Nephron (organoid): ENCODE measurements at regions not wholly inside any gene's neighbourhood (a gene's known extent, or its start where the extent isn't known, plus 50 kb on each side); places are given as distances from the start of the nearest gene placed in this dataset.

Experiments
- H3K27ac Mint-ChIP-seq, 3 experiments: 2 replicates each; pipeline ENCODE4 v1.8.0; 2020; ENCODE audit warnings: mixed read lengths in 3 of 3, mild to moderate bottlenecking in 2 of 3, moderate library complexity in 1 of 3
- H3K27me3 Mint-ChIP-seq: 2 replicates; pipeline ENCODE4 v1.8.0; 2021; ENCODE audit warnings: low read depth, mild to moderate bottlenecking, moderate library complexity, mixed read lengths
- H3K36me3 Mint-ChIP-seq: 2 replicates; pipeline ENCODE4 v1.8.0; 2020; ENCODE audit warnings: low read depth, mixed read lengths
- H3K4me1 Mint-ChIP-seq: 2 replicates; pipeline ENCODE4 v1.8.0; 2020; ENCODE audit warnings: mixed read lengths
- H3K4me3 Mint-ChIP-seq, 3 experiments: 2 replicates each; pipeline ENCODE4 v1.8.0; 2020; ENCODE audit warnings: mild to moderate bottlenecking in 3 of 3, mixed read lengths in 3 of 3, moderate library complexity in 2 of 3
- H3K9me3 Mint-ChIP-seq: 2 replicates; pipeline ENCODE4 v1.8.0; 2020; ENCODE audit warnings: mixed read lengths
- CTCF ChIP-seq, 3 experiments: fragments of 200-600 bp; sonication (generic); IDR thresholded peaks; one replicate each; pipeline ENCODE4 v1.5.0; 2021; ENCODE audit warnings: antibody characterized with exemption in 3 of 3; ENCODE audit not compliant: unreplicated experiment in 3 of 3

GRCh38 chr13:88656751-88657150 is 985.6 kb downstream of the SLITRK5 start:
- TF ChIP-seq CTCF (IDR thresholded peaks at IDR 0.05; ENCODE audit: unreplicated experiment in 3 of 3) = no peak
- Mint-ChIP-seq H3K27ac (no peak overlapping the region), H3K36me3 (no peaks in the 10 kb centered on the region), H3K9me3 (peaks cover 4% of the 10 kb centered on the region), H3K4me3 (no peak overlapping the region), H3K27me3 (no peaks in the 10 kb centered on the region), H3K4me1 (no peaks in the 10 kb centered on the region)

GRCh38 chr13:88670509-88670908 is 999.3 kb downstream of the SLITRK5 start:
- no peak for TF ChIP-seq CTCF (IDR thresholded peaks at IDR 0.05; ENCODE audit: unreplicated experiment in 3 of 3)
- Mint-ChIP-seq H3K4me3 (no peak overlapping the region), H3K4me1 (no peaks in the 10 kb centered on the region)

DNA sequence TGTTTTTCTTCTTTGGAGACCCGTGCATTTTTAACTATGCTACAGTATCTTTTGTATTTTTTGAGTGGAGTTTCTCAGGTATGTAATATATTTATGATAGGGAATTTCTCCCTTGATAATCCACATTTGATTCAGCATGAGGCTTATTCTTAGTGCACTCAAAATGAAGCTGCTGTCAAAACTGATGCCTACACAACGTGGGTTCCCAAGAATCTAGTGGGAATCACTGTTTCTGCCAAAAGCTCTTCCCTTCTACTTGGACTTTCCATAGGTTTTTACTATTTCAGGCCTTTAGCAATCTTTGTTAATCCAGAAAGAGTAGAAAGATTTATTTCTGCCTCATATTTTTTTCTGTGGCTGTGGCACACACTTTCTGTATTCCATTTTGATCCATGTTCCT is 1003.7 kb downstream of the SLITRK5 start:
- no peaks in the 10 kb centered on the region for H3K9me3 Mint-ChIP-seq
- H3K36me3 Mint-ChIP-seq = no peaks in the 10 kb centered on the region
- no peak overlapping the region for H3K4me3 Mint-ChIP-seq
- H3K27me3 Mint-ChIP-seq = no peaks in the 10 kb centered on the region
- H3K4me1 Mint-ChIP-seq = no peaks in the 10 kb centered on the region
- no peak for TF ChIP-seq CTCF (IDR thresholded peaks at IDR 0.05; ENCODE audit: unreplicated experiment in 3 of 3)
- H3K27ac Mint-ChIP-seq = no peak overlapping the region

More at GRCh38 chr13:88670509-88670908, 999.3 kb downstream of the SLITRK5 start:
- H3K27me3 Mint-ChIP-seq = no peaks in the 10 kb centered on the region
- no peaks in the 10 kb centered on the region for H3K9me3 Mint-ChIP-seq
- no peaks in the 10 kb centered on the region for H3K36me3 Mint-ChIP-seq
- no peak overlapping the region for H3K27ac Mint-ChIP-seq

GRCh38 chr13:88675347-88675996 is 1004.3 kb downstream of the SLITRK5 start:
- TF ChIP-seq CTCF (IDR thresholded peaks at IDR 0.05; ENCODE audit: unreplicated experiment in 3 of 3) = no peak
- Mint-ChIP-seq H3K27ac (no peak overlapping the region), H3K9me3 (no peaks in the 10 kb centered on the region), H3K27me3 (no peaks in the 10 kb centered on the region), H3K4me1 (no peaks in the 10 kb centered on the region), H3K4me3 (no peak overlapping the region), H3K36me3 (no peaks in the 10 kb centered on the region)

DNA sequence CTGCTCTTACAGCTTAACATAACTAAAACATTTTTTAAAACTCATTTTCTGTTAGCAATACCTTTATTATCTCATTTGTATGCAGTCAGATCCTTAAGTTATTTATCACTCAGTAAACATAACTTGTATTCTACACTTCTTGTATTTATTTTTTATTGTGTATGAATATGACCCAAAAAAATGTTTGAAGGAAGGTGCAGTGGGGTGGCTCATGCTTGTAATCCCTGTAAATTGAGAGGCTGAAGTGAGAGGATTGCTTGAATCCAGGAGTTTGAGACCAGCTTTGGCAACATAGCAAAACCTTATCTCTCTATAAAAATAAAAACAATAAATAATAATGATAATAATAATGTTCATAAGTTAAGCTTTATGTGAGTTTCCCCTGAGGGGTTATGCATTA is 1004.8 kb downstream of the SLITRK5 start:
- no peak for TF ChIP-seq CTCF (IDR thresholded peaks at IDR 0.05; ENCODE audit: unreplicated experiment in 3 of 3)
- Mint-ChIP-seq H3K4me1 (no peaks in the 10 kb centered on the region), H3K27me3 (no peaks in the 10 kb centered on the region), H3K4me3 (no peak overlapping the region), H3K9me3 (no peaks in the 10 kb centered on the region), H3K27ac (no peak overlapping the region), H3K36me3 (no peaks in the 10 kb centered on the region)

- no peaks in the 10 kb centered on the region for H3K36me3 Mint-ChIP-seq
- no peak overlapping the region for H3K4me3 Mint-ChIP-seq
- no peaks in the 10 kb centered on the region for H3K27me3 Mint-ChIP-seq
- H3K4me1 Mint-ChIP-seq = no peaks in the 10 kb centered on the region
- TF ChIP-seq CTCF (IDR thresholded peaks at IDR 0.05; ENCODE audit: unreplicated experiment in 3 of 3) = no peak
- no peaks in the 10 kb centered on the region for H3K9me3 Mint-ChIP-seq
- no peak overlapping the region for H3K27ac Mint-ChIP-seq
Measured at GRCh38 chr13:88685459-88685858, 1014.3 kb downstream of the SLITRK5 start.
